ENCODE measurements at regions not wholly inside any gene's neighbourhood (a gene's known extent, or its start where the extent isn't known, plus 50 kb on each side); places are given as distances from the start of the nearest gene placed in this dataset.

- WGBS (ENCODE audit: extremely low coverage, insufficient coverage, insufficient read length) = no CpG with 5 or more reads among the region's 2 CpGs
- Histone ChIP-seq H3K36me3 (ENCODE audit: control insufficient read depth in 1 of 2, insufficient read depth in 2 of 2, low read length in 2 of 2) (no peaks in the 10 kb centered on the region), H3K9me3 (ENCODE audit: insufficient read depth, low read depth, low read length) (no peaks in the 10 kb centered on the region), H4K8ac (ENCODE audit: low read depth, low read length) (no peak overlapping the region), H2AK5ac (ENCODE audit: low read length) (no peak overlapping the region), H3K4me1 (ENCODE audit: control insufficient read depth in 1 of 2, insufficient read depth in 2 of 2, low read length in 2 of 2) (peaks cover 5 to 7% of the 10 kb centered on the region in 2 experiments), H3K4me3 (ENCODE audit: low read depth, low read length) (no peak overlapping the region), H4K91ac (ENCODE audit: low read depth, low read length) (no peak overlapping the region), H2AFZ (ENCODE audit: insufficient read depth, low read length, poor library complexity) (no peak overlapping the region), H3K14ac (ENCODE audit: low read length) (no peak overlapping the region), H3K23ac (ENCODE audit: low read length) (no peak overlapping the region), H2BK5ac (ENCODE audit: low read depth, low read length, poor library complexity) (no peak overlapping the region), H4K12ac (ENCODE audit: low read depth, low read length) (no peak overlapping the region), H3K27me3 (ENCODE audit: insufficient read depth, low read length) (no peaks in the 10 kb centered on the region), H2BK12ac (ENCODE audit: low read length) (no peak overlapping the region), H2BK120ac (ENCODE audit: insufficient read depth, low read length, poor library complexity) (no peak overlapping the region), H3K27ac (ENCODE audit: low read depth, low read length) (no peak overlapping the region), H3K79me1 (ENCODE audit: low read length) (no peaks in the 10 kb centered on the region), H3K4me2 (ENCODE audit: low read length) (no peak overlapping the region), H3K79me2 (ENCODE audit: control insufficient read depth, insufficient read depth, low read length, poor library complexity) (no peaks in the 10 kb centered on the region), H3K9ac (ENCODE audit: low read length) (no peak overlapping the region), H3K18ac (ENCODE audit: low read length) (no peak overlapping the region), H3K4ac (ENCODE audit: low read depth, low read length) (no peak overlapping the region)
- DNase-seq = no peak
Measured at GRCh38 chr1:221396526-221396925, 345.4 kb downstream of the DUSP10 start.

GRCh38 chr1:221397141-221397540 lies 344.7 kb downstream of the DUSP10 start:
- Histone ChIP-seq H3K9me3 (ENCODE audit: insufficient read depth, low read depth, low read length) (no peaks in the 10 kb centered on the region), H3K4me2 (ENCODE audit: low read length) (no peak overlapping the region), H3K14ac (ENCODE audit: low read length) (no peak overlapping the region), H3K4ac (ENCODE audit: low read depth, low read length) (no peak overlapping the region), H2AK5ac (ENCODE audit: low read length) (no peak overlapping the region), H3K79me1 (ENCODE audit: low read length) (no peaks in the 10 kb centered on the region), H3K79me2 (ENCODE audit: control insufficient read depth, insufficient read depth, low read length, poor library complexity) (no peaks in the 10 kb centered on the region), H2AFZ (ENCODE audit: insufficient read depth, low read length, poor library complexity) (no peak overlapping the region), H3K27me3 (ENCODE audit: insufficient read depth, low read length) (no peaks in the 10 kb centered on the region), H3K4me3 (ENCODE audit: low read depth, low read length) (no peak overlapping the region), H4K91ac (ENCODE audit: low read depth, low read length) (no peak overlapping the region), H3K36me3 (ENCODE audit: control insufficient read depth in 1 of 2, insufficient read depth in 2 of 2, low read length in 2 of 2) (no peaks in the 10 kb centered on the region), H2BK5ac (ENCODE audit: low read depth, low read length, poor library complexity) (no peak overlapping the region), H4K8ac (ENCODE audit: low read depth, low read length) (no peak overlapping the region), H3K18ac (ENCODE audit: low read length) (no peak overlapping the region), H3K27ac (ENCODE audit: low read depth, low read length) (no peak overlapping the region), H4K12ac (ENCODE audit: low read depth, low read length) (no peak overlapping the region), H3K23ac (ENCODE audit: low read length) (no peak overlapping the region), H2BK12ac (ENCODE audit: low read length) (no peak overlapping the region), H3K4me1 (ENCODE audit: control insufficient read depth in 1 of 2, insufficient read depth in 2 of 2, low read length in 2 of 2) (peaks cover 5 to 7% of the 10 kb centered on the region in 2 experiments), H2BK120ac (ENCODE audit: insufficient read depth, low read length, poor library complexity) (no peak overlapping the region), H3K9ac (ENCODE audit: low read length) (no peak overlapping the region)
- no CpG with 5 or more reads among the region's 2 CpGs for WGBS (ENCODE audit: extremely low coverage, insufficient coverage, insufficient read length)
- DNase-seq = peak; percentile 12 to 14

GRCh38 chr1:221397606-221398005 lies 344.3 kb downstream of the DUSP10 start:
- H4K91ac ChIP-seq (ENCODE audit: low read depth, low read length) = no peak overlapping the region
- no peak for DNase-seq
- WGBS (ENCODE audit: extremely low coverage, insufficient coverage, insufficient read length) = no CpG with 5 or more reads among the region's 3 CpGs

GRCh38 chr1:221405146-221405545 lies 336.7 kb downstream of the DUSP10 start:
- no CpG with 5 or more reads among the region's 1 CpG for WGBS (ENCODE audit: extremely low coverage, insufficient coverage, insufficient read length)
- no peaks in the 10 kb centered on the region for H3K27me3 ChIP-seq (ENCODE audit: insufficient read depth, low read length)

More at GRCh38 chr1:221397606-221398005, 344.3 kb downstream of the DUSP10 start:
- H4K12ac ChIP-seq (ENCODE audit: low read depth, low read length) = no peak overlapping the region
- no peak overlapping the region for H4K8ac ChIP-seq (ENCODE audit: low read depth, low read length)
- H3K4ac ChIP-seq (ENCODE audit: low read depth, low read length) = no peak overlapping the region
- no peak overlapping the region for H2BK5ac ChIP-seq (ENCODE audit: low read depth, low read length, poor library complexity)
- no peak overlapping the region for H3K4me2 ChIP-seq (ENCODE audit: low read length)
- H2BK120ac ChIP-seq (ENCODE audit: insufficient read depth, low read length, poor library complexity) = no peak overlapping the region
- H2AFZ ChIP-seq (ENCODE audit: insufficient read depth, low read length, poor library complexity) = no peak overlapping the region
- no peaks in the 10 kb centered on the region for H3K9me3 ChIP-seq (ENCODE audit: insufficient read depth, low read depth, low read length)
- peaks cover 5 to 7% of the 10 kb centered on the region in 2 experiments for H3K4me1 ChIP-seq (ENCODE audit: control insufficient read depth in 1 of 2, insufficient read depth in 2 of 2, low read length in 2 of 2)
- no peaks in the 10 kb centered on the region for H3K79me2 ChIP-seq (ENCODE audit: control insufficient read depth, insufficient read depth, low read length, poor library complexity)
- no peak overlapping the region for H3K23ac ChIP-seq (ENCODE audit: low read length)
- no peak overlapping the region for H3K18ac ChIP-seq (ENCODE audit: low read length)
- H2AK5ac ChIP-seq (ENCODE audit: low read length) = no peak overlapping the region
- H3K9ac ChIP-seq (ENCODE audit: low read length) = no peak overlapping the region
- H3K36me3 ChIP-seq (ENCODE audit: control insufficient read depth in 1 of 2, insufficient read depth in 2 of 2, low read length in 2 of 2) = no peaks in the 10 kb centered on the region
- H3K27me3 ChIP-seq (ENCODE audit: insufficient read depth, low read length) = no peaks in the 10 kb centered on the region
- H3K27ac ChIP-seq (ENCODE audit: low read depth, low read length) = no peak overlapping the region
- H3K4me3 ChIP-seq (ENCODE audit: low read depth, low read length) = no peak overlapping the region
- no peak overlapping the region for H2BK12ac ChIP-seq (ENCODE audit: low read length)
- no peak overlapping the region for H3K14ac ChIP-seq (ENCODE audit: low read length)
- no peaks in the 10 kb centered on the region for H3K79me1 ChIP-seq (ENCODE audit: low read length)

More at GRCh38 chr1:221405146-221405545, 336.7 kb downstream of the DUSP10 start:
- no peak overlapping the region for H2BK12ac ChIP-seq (ENCODE audit: low read length)
- no peak overlapping the region for H4K12ac ChIP-seq (ENCODE audit: low read depth, low read length)
- no peak overlapping the region for H3K18ac ChIP-seq (ENCODE audit: low read length)
- H3K4me1 ChIP-seq (ENCODE audit: control insufficient read depth in 1 of 2, insufficient read depth in 2 of 2, low read length in 2 of 2) = no peaks in the 10 kb centered on the region
- no peaks in the 10 kb centered on the region for H3K79me1 ChIP-seq (ENCODE audit: low read length)
- no peaks in the 10 kb centered on the region for H3K9me3 ChIP-seq (ENCODE audit: insufficient read depth, low read depth, low read length)
- H3K79me2 ChIP-seq (ENCODE audit: control insufficient read depth, insufficient read depth, low read length, poor library complexity) = no peaks in the 10 kb centered on the region
- H3K4me3 ChIP-seq (ENCODE audit: low read depth, low read length) = no peak overlapping the region
- H3K23ac ChIP-seq (ENCODE audit: low read length) = no peak overlapping the region
- H3K4ac ChIP-seq (ENCODE audit: low read depth, low read length) = no peak overlapping the region
- no peak overlapping the region for H2AFZ ChIP-seq (ENCODE audit: insufficient read depth, low read length, poor library complexity)
- no peak overlapping the region for H4K91ac ChIP-seq (ENCODE audit: low read depth, low read length)
- no peaks in the 10 kb centered on the region for H3K36me3 ChIP-seq (ENCODE audit: control insufficient read depth in 1 of 2, insufficient read depth in 2 of 2, low read length in 2 of 2)
- H3K9ac ChIP-seq (ENCODE audit: low read length) = no peak overlapping the region
- H3K4me2 ChIP-seq (ENCODE audit: low read length) = no peak overlapping the region
- no peak for DNase-seq
- H2AK5ac ChIP-seq (ENCODE audit: low read length) = no peak overlapping the region
- H3K14ac ChIP-seq (ENCODE audit: low read length) = no peak overlapping the region
- no peak overlapping the region for H4K8ac ChIP-seq (ENCODE audit: low read depth, low read length)
- no peak overlapping the region for H3K27ac ChIP-seq (ENCODE audit: low read depth, low read length)
- H2BK120ac ChIP-seq (ENCODE audit: insufficient read depth, low read length, poor library complexity) = no peak overlapping the region
- no peak overlapping the region for H2BK5ac ChIP-seq (ENCODE audit: low read depth, low read length, poor library complexity)

Measured in trophoblast cell (in vitro differentiated cells and primary cell).